Activated naive CD4-positive, alpha-beta T cell treated with Interleukin-2 at 50 U/mL for 16 hours (primary cell): ENCODE measurements at regions not wholly inside any gene's neighbourhood (a gene's known extent, or its start where the extent isn't known, plus 50 kb on each side); places are given as distances from the start of the nearest gene placed in this dataset.

Experiments
- DNase-seq: peaks from one replicate; pipeline ENCODE4 v3.0.0-alpha.2; 2020

- no peak for DNase-seq
Measured at GRCh38 chr2:150971910-150972309, 289.8 kb downstream of the RBM43 start.

GRCh38 chr2:150963336-150963735 lies 298.3 kb downstream of the RBM43 start:
- no peak for DNase-seq

- no peak for DNase-seq
Measured at GRCh38 chr2:150955231-150955630, 306.4 kb downstream of the RBM43 start.

- no peak for DNase-seq
Measured at GRCh38 chr2:150946831-150947230, 314.8 kb downstream of the RBM43 start.

- DNase-seq, result no peak
Measured at GRCh38 chr2:150944315-150944714, 317.3 kb downstream of the RBM43 start.

GRCh38 chr2:150939087-150939486 lies 322.6 kb downstream of the RBM43 start:
- DNase-seq, result no peak

GRCh38 chr2:150938527-150938926 lies 323.1 kb downstream of the RBM43 start:
- no peak for DNase-seq

GRCh38 chr2:150937030-150937429 lies 324.6 kb downstream of the RBM43 start:
- DNase-seq, result no peak

GRCh38 chr2:150931451-150931850 lies 330.2 kb downstream of the RBM43 start:
- no peak for DNase-seq

- no peak for DNase-seq
Measured at GRCh38 chr2:150925611-150926010, 336.1 kb downstream of the RBM43 start.

- DNase-seq, result no peak
Measured at GRCh38 chr2:150924878-150925277, 336.8 kb downstream of the RBM43 start.

- no peak for DNase-seq
Measured at GRCh38 chr2:150919901-150920300, 341.8 kb downstream of the RBM43 start.

GRCh38 chr2:150917961-150918713 lies 343.5 kb downstream of the RBM43 start:
- no peak for DNase-seq

GRCh38 chr2:150916467-150917396 lies 344.9 kb downstream of the RBM43 start:
- DNase-seq, result no peak

- no peak for DNase-seq
Measured at GRCh38 chr2:150911766-150912280, 349.8 kb downstream of the RBM43 start.

- DNase-seq, result no peak
Measured at GRCh38 chr2:150909613-150910012, 352.1 kb downstream of the RBM43 start.

- no peak for DNase-seq
Measured at GRCh38 chr2:150909090-150909489, 352.6 kb downstream of the RBM43 start.

GRCh38 chr2:150907466-150907865 lies 354.2 kb downstream of the RBM43 start:
- no peak for DNase-seq

- no peak for DNase-seq
Measured at GRCh38 chr2:150903461-150903860, 358.2 kb downstream of the RBM43 start.

- no peak for DNase-seq
Measured at GRCh38 chr2:150903055-150903454, 358.6 kb downstream of the RBM43 start.

GRCh38 chr2:150900913-150901312 lies 360.8 kb downstream of the RBM43 start:
- DNase-seq, result no peak

- no peak for DNase-seq
Measured at GRCh38 chr2:150895968-150896367, 365.7 kb downstream of the RBM43 start.

GRCh38 chr2:150889141-150889540 lies 372.5 kb downstream of the RBM43 start:
- DNase-seq, result no peak

GRCh38 chr2:150888337-150888736 lies 373.3 kb downstream of the RBM43 start:
- DNase-seq, result no peak
